ENCODE measurements at regions not wholly inside any gene's neighbourhood (a gene's known extent, or its start where the extent isn't known, plus 50 kb on each side); places are given as distances from the start of the nearest gene placed in this dataset.

- TF ChIP-seq EP300 (IDR thresholded peaks at IDR 0.05; ENCODE audit: low read depth) (no peak), CTCF (IDR thresholded peaks at IDR 0.05) (no peak), POLR2A (IDR thresholded peaks at IDR 0.05) (no peak), POLR2AphosphoS5 (IDR thresholded peaks at IDR 0.05) (peak in 2 of 3 donors; percentile 6 to 7)
These were observed 662.9 kb upstream of the ZNF608 start for GRCh38 chr5:125409234-125409860.
